Keratinocyte (primary cell): ENCODE measurements at regions not wholly inside any gene's neighbourhood (a gene's known extent, or its start where the extent isn't known, plus 50 kb on each side); places are given as distances from the start of the nearest gene placed in this dataset.
A peak's percentile ranks its signal among the peaks of the same experiment; 100 is the strongest.

Experiments used
- DNase-seq: peaks from one replicate; pipeline ENCODE4 v3.0.0-alpha.2; 2011; ENCODE audit warnings: low read depth, missing footprints, low spot score
- FAIRE-seq: peaks from 2 replicates; lab custom pipeline; 2011; peaks lifted over from hg19 to GRCh38; lab: Jason Lieb, UNC
- H2AFZ ChIP-seq: 2 replicates; pipeline ENCODE4 v1.6.0; 2012; ENCODE audit warnings: low read length, control low read depth, inconsistent platforms; ENCODE audit not compliant: control insufficient read depth
- H3K27ac ChIP-seq: 2 replicates; pipeline ENCODE4 v1.5.1; 2011; ENCODE audit warnings: low read length; ENCODE audit not compliant: control insufficient read depth, insufficient read depth
- H3K27me3 ChIP-seq: 3 replicates; pipeline ENCODE4 v1.6.0; 2011; ENCODE audit warnings: low read length; ENCODE audit not compliant: control insufficient read depth, insufficient read depth; ENCODE audit errors: extremely low read depth
- H3K36me3 ChIP-seq, 2 experiments: 2 replicates in 1 of 2; 3 replicates in 1 of 2; pipeline ENCODE4 v1.5.1; 2011; ENCODE audit warnings: low read length in 2 of 2, mild to moderate bottlenecking in 1 of 2; ENCODE audit not compliant: control insufficient read depth in 2 of 2, insufficient read depth in 2 of 2; ENCODE audit errors: extremely low read depth in 1 of 2
- H3K4me1 ChIP-seq: 3 replicates; pipeline ENCODE4 v1.5.1; 2011; ENCODE audit warnings: low read length; ENCODE audit not compliant: control insufficient read depth, insufficient read depth; ENCODE audit errors: extremely low read depth
- H3K4me2 ChIP-seq: 3 replicates; pipeline ENCODE4 v1.6.0; 2011; ENCODE audit warnings: low read depth, low read length; ENCODE audit not compliant: control insufficient read depth, insufficient read depth; ENCODE audit errors: extremely low read depth
- H3K4me3 ChIP-seq, 3 experiments: fragments of 200-600 bp in 1 of 3; sonication (generic) in 1 of 3; 2 replicates in 2 of 3; 3 replicates in 1 of 3; pipeline ENCODE4 v1.5.1; 2011 to 2016; ENCODE audit warnings: low read length in 3 of 3, mild to moderate bottlenecking in 3 of 3, control low read depth in 2 of 3, inconsistent platforms in 1 of 3, low read depth in 1 of 3, mixed read lengths in 1 of 3, mixed run types in 1 of 3, moderate library complexity in 1 of 3; ENCODE audit not compliant: control insufficient read depth in 2 of 3, insufficient read depth in 2 of 3; ENCODE audit errors: extremely low read depth in 1 of 3
- H3K79me2 ChIP-seq: 2 replicates; pipeline ENCODE4 v1.6.0; 2012; ENCODE audit warnings: low read length; ENCODE audit not compliant: control insufficient read depth, insufficient read depth
- H3K9ac ChIP-seq: 3 replicates; pipeline ENCODE4 v1.6.0; 2011; ENCODE audit warnings: low read length; ENCODE audit not compliant: control insufficient read depth, insufficient read depth; ENCODE audit errors: extremely low read depth
- H3K9me1 ChIP-seq: 3 replicates; pipeline ENCODE4 v1.6.0; 2011; ENCODE audit warnings: low read length; ENCODE audit not compliant: control insufficient read depth, insufficient read depth; ENCODE audit errors: extremely low read depth
- H3K9me3 ChIP-seq: 2 replicates; pipeline ENCODE4 v1.5.1; 2012; ENCODE audit warnings: low read depth, low read length; ENCODE audit not compliant: control insufficient read depth
- H4K20me1 ChIP-seq: 3 replicates; pipeline ENCODE4 v1.6.0; 2011; ENCODE audit warnings: low read length; ENCODE audit not compliant: control insufficient read depth, insufficient read depth; ENCODE audit errors: extremely low read depth
- EZH2 ChIP-seq: IDR thresholded peaks from one replicate; pipeline ENCODE4 v1.6.1; 2012; ENCODE audit warnings: inconsistent platforms, mild to moderate bottlenecking, low read length, moderate library complexity
- dilution Hi-C: fragments of 300-500 bp; cut with MboI; formaldehyde crosslinking; loops from one replicate; pipeline ENCODE4 v1.7.0; 2020; ENCODE audit warnings: low sequenced_read_pairs; ENCODE audit not compliant: extremely low pct_ligation_motif_present
- TF ChIP-seq, protein P1 (sequence below), 3 experiments: IDR thresholded peaks in 1 of 3; conservative IDR thresholded peaks in 1 of 3; optimal IDR thresholded peaks in 1 of 3; 2 replicates in 2 of 3; 3 replicates in 1 of 3; pipeline versions ENCODE3 to v1.5.1; 2011; ENCODE audit warnings: low read length in 3 of 3, mild to moderate bottlenecking in 3 of 3, moderate library complexity in 2 of 3, control low read depth in 1 of 3, inconsistent platforms in 1 of 3; ENCODE audit not compliant: insufficient read depth in 2 of 3; ENCODE audit errors: extremely low read depth in 1 of 3

- Histone ChIP-seq H2AFZ (no peak overlapping the region), H3K9me3 (no peaks in the 10 kb centered on the region), H3K4me3 (no peak overlapping the region), H3K27me3 (no peaks in the 10 kb centered on the region), H3K9me1 (no peaks in the 10 kb centered on the region), H3K79me2 (peaks cover 77% of the 10 kb centered on the region), H3K9ac (no peak overlapping the region), H3K36me3 (peaks cover 4 to 5% of the 10 kb centered on the region in 2 experiments), H4K20me1 (peaks cover 9% of the 10 kb centered on the region), H3K27ac (no peak overlapping the region), H3K4me1 (peaks cover 14% of the 10 kb centered on the region), H3K4me2 (peak overlapping the region; percentile 19)
- TF ChIP-seq EZH2 = no peak
- TF ChIP-seq, protein P1, sequence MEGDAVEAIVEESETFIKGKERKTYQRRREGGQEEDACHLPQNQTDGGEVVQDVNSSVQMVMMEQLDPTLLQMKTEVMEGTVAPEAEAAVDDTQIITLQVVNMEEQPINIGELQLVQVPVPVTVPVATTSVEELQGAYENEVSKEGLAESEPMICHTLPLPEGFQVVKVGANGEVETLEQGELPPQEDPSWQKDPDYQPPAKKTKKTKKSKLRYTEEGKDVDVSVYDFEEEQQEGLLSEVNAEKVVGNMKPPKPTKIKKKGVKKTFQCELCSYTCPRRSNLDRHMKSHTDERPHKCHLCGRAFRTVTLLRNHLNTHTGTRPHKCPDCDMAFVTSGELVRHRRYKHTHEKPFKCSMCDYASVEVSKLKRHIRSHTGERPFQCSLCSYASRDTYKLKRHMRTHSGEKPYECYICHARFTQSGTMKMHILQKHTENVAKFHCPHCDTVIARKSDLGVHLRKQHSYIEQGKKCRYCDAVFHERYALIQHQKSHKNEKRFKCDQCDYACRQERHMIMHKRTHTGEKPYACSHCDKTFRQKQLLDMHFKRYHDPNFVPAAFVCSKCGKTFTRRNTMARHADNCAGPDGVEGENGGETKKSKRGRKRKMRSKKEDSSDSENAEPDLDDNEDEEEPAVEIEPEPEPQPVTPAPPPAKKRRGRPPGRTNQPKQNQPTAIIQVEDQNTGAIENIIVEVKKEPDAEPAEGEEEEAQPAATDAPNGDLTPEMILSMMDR (optimal IDR thresholded peaks at IDR 0.05 in 1 of 3, IDR thresholded peaks at IDR 0.05 in 1 of 3, conservative IDR thresholded peaks at IDR 0.05 in 1 of 3; ENCODE audit: extremely low read depth in 1 of 3, insufficient read depth in 2 of 3, low read length in 3 of 3) = no peak
- dilution Hi-C loops = no loop called here
- DNase-seq (no peak), FAIRE-seq (no peak)
Measured at GRCh38 chr22:25451480-25452114, 112.9 kb upstream of the GRK3 start.

- no peak for TF ChIP-seq EZH2
- TF ChIP-seq, protein P1 (optimal IDR thresholded peaks at IDR 0.05 in 1 of 3, IDR thresholded peaks at IDR 0.05 in 1 of 3, conservative IDR thresholded peaks at IDR 0.05 in 1 of 3; ENCODE audit: extremely low read depth in 1 of 3, insufficient read depth in 2 of 3, low read length in 3 of 3) = no peak
- Histone ChIP-seq H3K79me2 (peaks cover 79% of the 10 kb centered on the region), H3K36me3 (peaks cover 5% of the 10 kb centered on the region in 2 experiments), H3K4me2 (no peak overlapping the region), H3K27me3 (no peaks in the 10 kb centered on the region), H2AFZ (no peak overlapping the region), H3K9me1 (no peaks in the 10 kb centered on the region), H4K20me1 (peaks cover 11% of the 10 kb centered on the region), H3K4me3 (no peak overlapping the region), H3K9me3 (no peaks in the 10 kb centered on the region), H3K9ac (no peak overlapping the region), H3K27ac (no peak overlapping the region), H3K4me1 (peaks cover 14% of the 10 kb centered on the region)
- DNase-seq (no peak), FAIRE-seq (no peak)
- dilution Hi-C loops = no loop called here
Measured at GRCh38 chr22:25452116-25452700, 112.3 kb upstream of the GRK3 start.
